ENCODE measurements at regions not wholly inside any gene's neighbourhood (a gene's known extent, or its start where the extent isn't known, plus 50 kb on each side); places are given as distances from the start of the nearest gene placed in this dataset.

DNA sequence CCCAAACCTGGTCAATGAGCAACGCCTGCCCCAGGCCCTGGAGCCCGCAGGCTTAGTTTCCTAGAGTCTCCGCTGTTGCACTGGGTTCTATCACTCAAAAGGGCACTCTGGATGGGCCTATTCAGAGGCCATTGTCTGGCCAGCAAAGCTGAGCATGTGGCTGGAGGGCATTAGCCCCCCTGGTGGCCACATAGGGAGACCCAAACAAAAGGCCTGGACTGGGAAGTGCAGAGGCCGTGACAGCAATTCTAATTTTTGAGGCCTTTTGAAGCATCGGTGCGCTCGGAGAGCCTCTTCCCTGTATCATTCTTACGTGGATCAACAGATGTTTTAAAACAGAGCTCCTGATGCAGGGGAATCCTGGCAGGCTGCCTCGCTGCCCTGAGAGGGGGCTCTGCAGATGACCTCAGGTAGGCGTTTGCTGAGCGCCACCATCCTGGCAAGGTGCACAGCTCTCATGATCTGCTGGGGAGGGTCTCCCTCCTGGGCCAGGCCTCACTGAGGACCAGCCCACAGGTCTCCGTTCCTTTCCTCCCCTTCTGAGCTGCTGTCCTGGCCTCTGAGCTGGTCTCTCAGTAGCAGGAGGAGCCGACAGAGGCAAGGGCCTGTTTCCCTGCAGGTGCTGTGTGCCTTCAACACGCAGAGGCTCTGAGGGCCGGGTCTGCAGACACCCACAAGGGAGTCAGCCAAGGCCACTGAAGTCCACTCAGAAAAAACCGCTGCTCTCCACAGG, 190.5 kb downstream of the URI1 start:
- Histone ChIP-seq H3K27ac (no peak overlapping the region), H3K9me3 (no peaks in the 10 kb centered on the region), H3K27me3 (no peaks in the 10 kb centered on the region), H3K4me3 (no peak overlapping the region), H3K4me1 (no peaks in the 10 kb centered on the region), H3K36me3 (no peaks in the 10 kb centered on the region)
- intact Hi-C loops (cut with DNase I; ENCODE audit: low total_unique reads) = no loop called here
- no peak for TF ChIP-seq POLR2AphosphoS5 (IDR thresholded peaks at IDR 0.05)
- TF ChIP-seq POLR2A (IDR thresholded peaks at IDR 0.05) = no peak
- TF ChIP-seq, protein P1, sequence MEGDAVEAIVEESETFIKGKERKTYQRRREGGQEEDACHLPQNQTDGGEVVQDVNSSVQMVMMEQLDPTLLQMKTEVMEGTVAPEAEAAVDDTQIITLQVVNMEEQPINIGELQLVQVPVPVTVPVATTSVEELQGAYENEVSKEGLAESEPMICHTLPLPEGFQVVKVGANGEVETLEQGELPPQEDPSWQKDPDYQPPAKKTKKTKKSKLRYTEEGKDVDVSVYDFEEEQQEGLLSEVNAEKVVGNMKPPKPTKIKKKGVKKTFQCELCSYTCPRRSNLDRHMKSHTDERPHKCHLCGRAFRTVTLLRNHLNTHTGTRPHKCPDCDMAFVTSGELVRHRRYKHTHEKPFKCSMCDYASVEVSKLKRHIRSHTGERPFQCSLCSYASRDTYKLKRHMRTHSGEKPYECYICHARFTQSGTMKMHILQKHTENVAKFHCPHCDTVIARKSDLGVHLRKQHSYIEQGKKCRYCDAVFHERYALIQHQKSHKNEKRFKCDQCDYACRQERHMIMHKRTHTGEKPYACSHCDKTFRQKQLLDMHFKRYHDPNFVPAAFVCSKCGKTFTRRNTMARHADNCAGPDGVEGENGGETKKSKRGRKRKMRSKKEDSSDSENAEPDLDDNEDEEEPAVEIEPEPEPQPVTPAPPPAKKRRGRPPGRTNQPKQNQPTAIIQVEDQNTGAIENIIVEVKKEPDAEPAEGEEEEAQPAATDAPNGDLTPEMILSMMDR (IDR thresholded peaks at IDR 0.05) = no peak
- DNase-seq (ENCODE audit: low spot score in 2 of 2) = no peak

DNA sequence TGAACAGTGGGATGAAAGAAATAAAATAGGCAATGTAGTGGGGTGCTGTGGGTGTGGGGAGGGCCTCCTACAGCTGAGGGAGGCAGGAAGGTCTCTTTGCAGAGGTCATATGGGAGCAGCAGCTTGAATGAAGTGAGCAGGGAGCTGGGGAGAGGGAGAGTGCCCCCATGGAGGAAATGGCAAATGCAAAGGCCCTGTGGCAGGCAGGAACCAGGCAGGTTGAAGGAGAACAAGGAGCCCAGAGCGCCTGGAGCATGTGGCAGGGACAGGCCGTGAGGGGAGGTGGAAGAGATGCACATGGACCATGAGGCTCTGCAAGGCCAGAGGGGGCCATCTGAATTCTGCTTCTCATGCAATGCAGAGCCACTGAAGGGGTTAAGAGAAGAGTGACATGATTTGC, 191.8 kb downstream of the URI1 start:
- no peaks in the 10 kb centered on the region for H3K27me3 ChIP-seq
- no peaks in the 10 kb centered on the region for H3K36me3 ChIP-seq
- H3K4me3 ChIP-seq = no peak overlapping the region
- H3K27ac ChIP-seq = no peak overlapping the region
- intact Hi-C loops (cut with DNase I; ENCODE audit: low total_unique reads) = no loop called here
- H3K9me3 ChIP-seq = no peaks in the 10 kb centered on the region
- TF ChIP-seq, protein P1 (IDR thresholded peaks at IDR 0.05) = no peak
- no peak for TF ChIP-seq POLR2A (IDR thresholded peaks at IDR 0.05)
- no peak for TF ChIP-seq POLR2AphosphoS5 (IDR thresholded peaks at IDR 0.05)
- H3K4me1 ChIP-seq = no peaks in the 10 kb centered on the region
- DNase-seq (ENCODE audit: low spot score in 2 of 2) = no peak

DNA sequence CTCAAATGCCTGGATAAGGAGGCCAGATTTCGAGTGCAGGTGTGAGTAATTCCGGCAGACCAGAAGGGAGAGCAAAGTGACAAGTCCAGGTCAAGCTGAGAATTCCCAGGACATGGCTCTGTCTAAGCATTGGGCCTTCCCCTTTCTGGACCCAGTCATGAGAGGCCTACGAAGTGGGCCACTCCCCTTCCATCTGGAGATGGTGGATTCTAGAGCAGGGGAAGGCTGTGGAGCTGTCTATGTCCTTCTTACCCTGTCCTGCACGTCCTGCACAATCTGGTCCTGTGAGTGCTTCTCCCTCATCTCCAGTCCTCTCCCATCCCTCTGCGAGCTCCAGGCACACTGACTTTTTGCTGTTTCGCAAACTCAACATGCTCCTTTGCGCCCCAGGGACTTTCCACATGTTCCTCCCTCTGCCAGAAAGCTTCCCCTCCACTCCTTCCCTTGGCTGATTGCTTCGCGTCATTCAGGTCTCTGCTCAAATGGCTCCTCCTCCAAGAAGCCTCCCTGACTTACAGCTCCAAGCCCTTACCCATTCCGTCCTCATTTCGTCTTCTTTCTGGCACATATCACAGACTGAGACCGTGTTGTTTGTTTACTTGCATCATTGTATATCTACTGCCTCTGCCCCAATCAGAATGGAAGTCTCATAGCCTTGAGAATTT, 193.2 kb downstream of the URI1 start:
- DNase-seq (ENCODE audit: low spot score in 2 of 2) = no peak
- Histone ChIP-seq H3K4me1 (no peaks in the 10 kb centered on the region), H3K9me3 (no peaks in the 10 kb centered on the region), H3K27ac (no peak overlapping the region), H3K36me3 (no peaks in the 10 kb centered on the region), H3K27me3 (no peaks in the 10 kb centered on the region), H3K4me3 (no peak overlapping the region)
- intact Hi-C loops (cut with DNase I; ENCODE audit: low total_unique reads) = no loop called here
- TF ChIP-seq POLR2AphosphoS5 (IDR thresholded peaks at IDR 0.05) (no peak), POLR2A (IDR thresholded peaks at IDR 0.05) (no peak)
- TF ChIP-seq, protein P1 (IDR thresholded peaks at IDR 0.05) = no peak

DNA sequence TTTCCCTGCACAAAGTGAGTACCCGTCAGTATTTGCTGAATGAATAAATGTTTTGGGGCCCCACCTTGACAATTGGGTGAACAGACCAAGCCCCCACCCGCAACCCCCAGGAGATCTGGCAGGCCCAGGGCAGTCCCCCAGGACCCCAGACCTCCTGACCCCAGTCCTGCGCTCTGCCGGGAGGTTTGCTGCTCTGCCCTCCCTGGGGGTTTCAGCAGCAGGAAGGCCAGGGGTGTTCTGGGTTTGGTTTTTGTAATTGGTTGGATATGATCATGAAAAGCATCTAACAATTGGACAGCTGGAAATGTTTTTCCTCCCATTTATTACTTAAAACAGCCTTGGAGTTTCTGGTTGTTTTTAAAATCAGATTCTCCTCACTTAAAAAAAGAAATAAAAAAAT, 193.8 kb downstream of the URI1 start:
- H3K36me3 ChIP-seq = no peaks in the 10 kb centered on the region
- H3K9me3 ChIP-seq = no peaks in the 10 kb centered on the region
- TF ChIP-seq, protein P1 (IDR thresholded peaks at IDR 0.05) = no peak
- TF ChIP-seq POLR2AphosphoS5 (IDR thresholded peaks at IDR 0.05) = no peak
- no peaks in the 10 kb centered on the region for H3K4me1 ChIP-seq
- intact Hi-C loops (cut with DNase I; ENCODE audit: low total_unique reads) = no loop called here
- no peak overlapping the region for H3K27ac ChIP-seq
- no peak for DNase-seq (ENCODE audit: low spot score in 2 of 2)
- no peak overlapping the region for H3K4me3 ChIP-seq
- no peaks in the 10 kb centered on the region for H3K27me3 ChIP-seq

DNA sequence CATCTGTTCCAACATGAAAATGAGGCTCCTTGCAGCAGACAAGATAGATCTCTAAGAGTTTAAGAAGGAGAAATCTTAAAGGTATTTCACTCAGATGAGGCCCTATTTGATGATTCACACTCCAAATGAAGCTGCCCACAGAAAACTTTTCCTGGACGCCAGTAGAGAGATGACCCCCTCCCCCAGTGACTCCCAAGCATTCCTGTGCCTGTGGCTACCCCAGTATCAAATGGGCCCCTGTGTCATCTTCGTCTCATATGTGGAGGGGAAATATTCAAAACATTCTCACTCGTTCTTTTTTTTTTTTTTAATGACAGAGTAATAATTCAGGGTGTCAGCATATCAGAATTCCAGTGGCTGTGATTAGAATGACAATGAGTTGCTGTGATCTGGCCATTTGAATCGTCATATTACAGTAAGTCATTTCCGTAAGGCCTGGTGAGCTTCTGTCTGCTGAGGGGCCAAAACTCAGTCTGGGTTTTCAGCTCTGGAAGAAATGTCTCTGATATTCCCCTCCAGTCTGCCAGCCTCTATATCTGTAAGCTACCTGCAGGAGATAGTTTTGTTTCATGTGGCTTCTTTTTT, 194.7 kb downstream of the URI1 start:
- TF ChIP-seq, protein P1 (IDR thresholded peaks at IDR 0.05) = no peak
- TF ChIP-seq POLR2AphosphoS5 (IDR thresholded peaks at IDR 0.05) (no peak), POLR2A (IDR thresholded peaks at IDR 0.05) (no peak)
- H3K4me3 ChIP-seq = no peak overlapping the region
- no peak overlapping the region for H3K27ac ChIP-seq
- intact Hi-C loops (cut with DNase I; ENCODE audit: low total_unique reads) = no loop called here
- H3K27me3 ChIP-seq = no peaks in the 10 kb centered on the region
- no peaks in the 10 kb centered on the region for H3K4me1 ChIP-seq
- DNase-seq (ENCODE audit: low spot score in 2 of 2) = no peak
- H3K36me3 ChIP-seq = no peaks in the 10 kb centered on the region
- H3K9me3 ChIP-seq = no peaks in the 10 kb centered on the region
